GM23248 (cell line): ENCODE measurements at regions not wholly inside any gene's neighbourhood (a gene's known extent, or its start where the extent isn't known, plus 50 kb on each side); places are given as distances from the start of the nearest gene placed in this dataset.

ENCODE experiments used
- DNase-seq: peaks from one replicate; pipeline ENCODE4 v3.0.0-alpha.2; 2015
- H2AFZ ChIP-seq: fragments of 200-600 bp; sonication (generic); 2 replicates; pipeline ENCODE4 v1.6.1; 2016; ENCODE audit warnings: antibody characterized with exemption
- H3F3A ChIP-seq: fragments of 200-600 bp; sonication (generic); 2 replicates; pipeline ENCODE4 v1.6.1; 2016; ENCODE audit warnings: mild to moderate bottlenecking, antibody characterized with exemption, mixed run types; ENCODE audit not compliant: insufficient read depth
- H3K27ac ChIP-seq: fragments of 200-600 bp; sonication (generic); 2 replicates; pipeline ENCODE4 v1.5.1; 2016; ENCODE audit warnings: mild to moderate bottlenecking
- H3K27me3 ChIP-seq: fragments of 200-600 bp; sonication (generic); replicated peaks from 2 replicates; pipeline ENCODE4 v1.6.1; 2016; ENCODE audit warnings: mild to moderate bottlenecking; ENCODE audit not compliant: insufficient read depth
- H3K36me3 ChIP-seq: fragments of 200-600 bp; sonication (generic); 2 replicates; pipeline ENCODE4 v1.6.1; 2016; ENCODE audit warnings: low read depth, mild to moderate bottlenecking
- H3K4me1 ChIP-seq: fragments of 200-600 bp; sonication (generic); 2 replicates; pipeline ENCODE4 v1.6.1; 2016; ENCODE audit warnings: mild to moderate bottlenecking; ENCODE audit not compliant: insufficient read depth
- H3K4me2 ChIP-seq: fragments of 200-600 bp; sonication (generic); one replicate; pipeline ENCODE4 v1.6.1; 2016; ENCODE audit warnings: mild to moderate bottlenecking; ENCODE audit not compliant: unreplicated experiment
- H3K4me3 ChIP-seq: fragments of 200-600 bp; sonication (generic); 2 replicates; pipeline ENCODE4 v1.5.1; 2016; ENCODE audit warnings: mild to moderate bottlenecking
- H3K79me2 ChIP-seq: fragments of 200-600 bp; sonication (generic); 2 replicates; pipeline ENCODE4 v1.6.1; 2016; ENCODE audit warnings: mild to moderate bottlenecking; ENCODE audit not compliant: insufficient read depth
- H3K9ac ChIP-seq: fragments of 200-600 bp; sonication (generic); 2 replicates; pipeline ENCODE4 v1.6.1; 2016; ENCODE audit warnings: mild to moderate bottlenecking
- H3K9me2 ChIP-seq: fragments of 200-600 bp; sonication (generic); 2 replicates; pipeline ENCODE4 v1.6.1; 2016; ENCODE audit warnings: mixed run types, mild to moderate bottlenecking, moderate library complexity; ENCODE audit not compliant: insufficient read depth
- H3K9me3 ChIP-seq: fragments of 200-600 bp; sonication (generic); one replicate; pipeline ENCODE4 v1.6.1; 2017; ENCODE audit warnings: low read depth
- H4K20me1 ChIP-seq: fragments of 200-600 bp; sonication (generic); 2 replicates; pipeline ENCODE4 v1.6.0; 2016; ENCODE audit not compliant: insufficient read depth
- EZH2 ChIP-seq: fragments of 200-600 bp; sonication (generic); IDR thresholded peaks from 2 replicates; pipeline ENCODE4 v1.6.1; 2018; ENCODE audit warnings: antibody characterized with exemption, mild to moderate bottlenecking; ENCODE audit not compliant: insufficient read depth, poor library complexity, severe bottlenecking
- EZH2phosphoT487 ChIP-seq: fragments of 200-600 bp; sonication (generic); IDR thresholded peaks from 2 replicates; pipeline ENCODE4 v1.6.1; 2018; ENCODE audit warnings: antibody characterized with exemption, moderate library complexity, mild to moderate bottlenecking, low read depth; ENCODE audit not compliant: insufficient read depth
- WGBS, 2 experiments: methylation state at CpG; one replicate each; pipeline ENCODE4 v1.1.6; 2015 to 2017; ENCODE audit warnings: low lambda C conversion rate in 2 of 2, low coverage in 1 of 2; ENCODE audit errors: missing lambda C conversion rate in 2 of 2; 5-methylcytosine and 5-hydroxymethylcytosine counted together
- in situ Hi-C: fragments of 300-500 bp; cut with MboI; formaldehyde crosslinking; loops from 2 replicates; pipeline ENCODE4 v1.15.0; 2020

GRCh38 chr18:38634117-38634516 lies 1068.5 kb upstream of the CELF4 start:
- H3K27ac ChIP-seq: no peak overlapping the region
- no peak overlapping the region for H3K4me2 ChIP-seq
- no peaks in the 10 kb centered on the region for H3K9me2 ChIP-seq
- H3K79me2 ChIP-seq: no peaks in the 10 kb centered on the region
- no peaks in the 10 kb centered on the region for H3K36me3 ChIP-seq
- H3K9ac ChIP-seq: no peak overlapping the region
- TF ChIP-seq EZH2phosphoT487 (no peak), EZH2 (no peak)
- H4K20me1 ChIP-seq: no peaks in the 10 kb centered on the region
- no peaks in the 10 kb centered on the region for H3F3A ChIP-seq
- H2AFZ ChIP-seq: no peak overlapping the region
- H3K4me3 ChIP-seq: no peak overlapping the region
- no peaks in the 10 kb centered on the region for H3K9me3 ChIP-seq
- no peak for DNase-seq
- in situ Hi-C loops: loop anchor here (25.0 kb wide), 1 partner anchor 103 kb away; no protein-coding TSS in a partner anchor
- H3K4me1 ChIP-seq: no peaks in the 10 kb centered on the region
- WGBS, 2 experiments: 0 to 2% methylated on average over 2 of the region's 2 CpGs
- H3K27me3 ChIP-seq: no peaks in the 10 kb centered on the region

- Histone ChIP-seq H4K20me1 (no peaks in the 10 kb centered on the region), H3F3A (no peaks in the 10 kb centered on the region), H3K9me3 (no peaks in the 10 kb centered on the region), H3K27ac (no peak overlapping the region), H3K36me3 (no peaks in the 10 kb centered on the region), H3K9me2 (no peaks in the 10 kb centered on the region), H3K4me3 (no peak overlapping the region), H3K4me2 (no peak overlapping the region), H3K4me1 (no peaks in the 10 kb centered on the region), H3K27me3 (no peaks in the 10 kb centered on the region), H3K79me2 (no peaks in the 10 kb centered on the region), H2AFZ (no peak overlapping the region), H3K9ac (no peak overlapping the region)
- DNase-seq: no peak
- in situ Hi-C loops: loop anchor here (25.0 kb wide), 1 partner anchor 104 kb away; no protein-coding TSS in a partner anchor
- TF ChIP-seq EZH2 (no peak), EZH2phosphoT487 (no peak)
- 14 to 16% methylated on average over 1 of the region's 1 CpG for WGBS, 2 experiments
These were observed 1067.7 kb upstream of the CELF4 start for GRCh38 chr18:38633333-38633732.

DNA sequence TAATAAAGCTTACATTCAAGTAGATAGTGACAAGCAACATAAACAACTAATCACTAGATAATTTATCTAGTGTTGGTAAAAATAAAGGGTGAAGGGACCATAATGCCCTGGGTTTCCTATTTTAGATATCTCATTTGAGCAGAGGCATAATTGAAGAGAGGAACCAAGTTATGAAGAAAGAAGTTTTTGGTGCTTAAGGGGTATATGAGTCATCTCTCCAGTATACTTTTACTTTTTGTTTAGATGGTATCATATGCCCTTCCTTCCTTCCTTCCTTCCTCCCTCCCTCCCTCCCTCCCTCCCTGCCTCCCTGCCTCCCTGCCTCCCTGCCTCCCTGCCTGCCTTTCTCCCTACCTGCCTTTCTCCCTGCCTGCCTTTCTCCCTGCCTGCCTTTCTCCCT lies 1053.5 kb upstream of the CELF4 start:
- Histone ChIP-seq H4K20me1 (no peaks in the 10 kb centered on the region), H3K36me3 (no peaks in the 10 kb centered on the region), H2AFZ (no peak overlapping the region), H3K9me2 (no peaks in the 10 kb centered on the region), H3F3A (no peaks in the 10 kb centered on the region), H3K9ac (no peak overlapping the region), H3K79me2 (no peaks in the 10 kb centered on the region), H3K4me1 (no peaks in the 10 kb centered on the region), H3K27me3 (no peaks in the 10 kb centered on the region), H3K4me2 (no peak overlapping the region), H3K27ac (no peak overlapping the region), H3K9me3 (no peaks in the 10 kb centered on the region), H3K4me3 (no peak overlapping the region)
- no peak for TF ChIP-seq EZH2
- TF ChIP-seq EZH2phosphoT487: no peak
- in situ Hi-C loops: no loop called here
- DNase-seq: no peak

DNA sequence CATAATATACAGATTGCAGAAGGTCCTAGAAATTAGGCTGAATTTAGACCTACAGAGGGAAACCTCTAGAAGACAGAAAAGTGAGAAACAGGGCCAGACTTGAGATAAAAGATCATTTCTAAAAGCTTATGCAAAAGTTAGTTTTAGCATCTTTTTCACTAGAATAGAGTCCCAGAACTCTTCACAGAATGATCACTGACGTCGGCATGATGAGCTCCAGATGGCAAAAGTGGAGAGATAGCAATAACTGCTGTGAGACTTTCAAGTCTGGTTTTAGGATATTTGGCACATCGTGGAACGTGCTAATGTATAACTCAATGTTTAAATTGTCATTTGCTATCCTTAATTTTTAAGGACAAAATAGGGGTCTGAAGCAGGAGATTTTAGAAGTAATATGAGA lies 1050.7 kb upstream of the CELF4 start:
- H3K27me3 ChIP-seq: no peaks in the 10 kb centered on the region
- TF ChIP-seq EZH2 (no peak), EZH2phosphoT487 (no peak)
- no peak overlapping the region for H3K27ac ChIP-seq
- in situ Hi-C loops: no loop called here
- H3K4me2 ChIP-seq: no peak overlapping the region
- H3K4me3 ChIP-seq: no peak overlapping the region
- no peak for DNase-seq
- H3K79me2 ChIP-seq: no peaks in the 10 kb centered on the region
- H3K4me1 ChIP-seq: no peaks in the 10 kb centered on the region
- H3K9me3 ChIP-seq: no peaks in the 10 kb centered on the region
- no peaks in the 10 kb centered on the region for H4K20me1 ChIP-seq
- 3 to 5% methylated on average over 4 of the region's 4 CpGs for WGBS, 2 experiments
- H3K36me3 ChIP-seq: no peaks in the 10 kb centered on the region
- no peak overlapping the region for H3K9ac ChIP-seq
- no peaks in the 10 kb centered on the region for H3K9me2 ChIP-seq
- H3F3A ChIP-seq: no peaks in the 10 kb centered on the region
- H2AFZ ChIP-seq: no peak overlapping the region

GRCh38 chr18:38612904-38613303 lies 1047.3 kb upstream of the CELF4 start:
- Histone ChIP-seq H2AFZ (no peak overlapping the region), H3K27me3 (no peaks in the 10 kb centered on the region), H4K20me1 (no peaks in the 10 kb centered on the region), H3F3A (no peaks in the 10 kb centered on the region), H3K79me2 (no peaks in the 10 kb centered on the region), H3K9me2 (no peaks in the 10 kb centered on the region), H3K4me3 (no peak overlapping the region), H3K4me1 (no peaks in the 10 kb centered on the region), H3K36me3 (no peaks in the 10 kb centered on the region), H3K9ac (no peak overlapping the region), H3K27ac (no peak overlapping the region), H3K4me2 (no peak overlapping the region), H3K9me3 (no peaks in the 10 kb centered on the region)
- TF ChIP-seq EZH2phosphoT487 (no peak), EZH2 (no peak)
- in situ Hi-C loops: no loop called here
- no peak for DNase-seq
- 54 to 59% methylated on average over 2 of the region's 2 CpGs for WGBS, 2 experiments
